ENCODE measurements at regions not wholly inside any gene's neighbourhood (a gene's known extent, or its start where the extent isn't known, plus 50 kb on each side); places are given as distances from the start of the nearest gene placed in this dataset.

GRCh38 chr6:114581293-114581692 is 238.5 kb upstream of the HS3ST5 start:
- no peak for TF ChIP-seq CTCF (IDR thresholded peaks at IDR 0.05; ENCODE audit: insufficient read depth, low read depth, low read length)
- no peak for DNase-seq (ENCODE audit: low read depth)

GRCh38 chr6:114580882-114581281 is 238.1 kb upstream of the HS3ST5 start:
- no peak for DNase-seq (ENCODE audit: low read depth)
- TF ChIP-seq CTCF (IDR thresholded peaks at IDR 0.05; ENCODE audit: insufficient read depth, low read depth, low read length): no peak
- H3K4me3 ChIP-seq (ENCODE audit: low read depth, low read length): no peak overlapping the region

More at GRCh38 chr6:114581293-114581692, 238.5 kb upstream of the HS3ST5 start:
- no peak overlapping the region for H3K4me3 ChIP-seq (ENCODE audit: low read depth, low read length)

- H3K4me3 ChIP-seq (ENCODE audit: low read depth, low read length): no peak overlapping the region
- TF ChIP-seq CTCF (IDR thresholded peaks at IDR 0.05; ENCODE audit: insufficient read depth, low read depth, low read length): no peak
- no peak for DNase-seq (ENCODE audit: low read depth)
Measured at GRCh38 chr6:114579486-114579885, 236.7 kb upstream of the HS3ST5 start.

- TF ChIP-seq CTCF (IDR thresholded peaks at IDR 0.05; ENCODE audit: insufficient read depth, low read depth, low read length): no peak
- DNase-seq (ENCODE audit: low read depth): no peak
- H3K4me3 ChIP-seq (ENCODE audit: low read depth, low read length): no peak overlapping the region
Measured at GRCh38 chr6:114577109-114577508, 234.3 kb upstream of the HS3ST5 start.

- TF ChIP-seq CTCF (IDR thresholded peaks at IDR 0.05; ENCODE audit: insufficient read depth, low read depth, low read length): no peak
- H3K4me3 ChIP-seq (ENCODE audit: low read depth, low read length): no peak overlapping the region
- no peak for DNase-seq (ENCODE audit: low read depth)
Measured at GRCh38 chr6:114576330-114576729, 233.5 kb upstream of the HS3ST5 start.

GRCh38 chr6:114569669-114570068 is 226.8 kb upstream of the HS3ST5 start:
- no peak overlapping the region for H3K4me3 ChIP-seq (ENCODE audit: low read depth, low read length)
- TF ChIP-seq CTCF (IDR thresholded peaks at IDR 0.05; ENCODE audit: insufficient read depth, low read depth, low read length): no peak

GRCh38 chr6:114564302-114564933 is 221.6 kb upstream of the HS3ST5 start:
- no peak overlapping the region for H3K4me3 ChIP-seq (ENCODE audit: low read depth, low read length)
- no peak for DNase-seq (ENCODE audit: low read depth)

More at GRCh38 chr6:114569669-114570068, 226.8 kb upstream of the HS3ST5 start:
- no peak for DNase-seq (ENCODE audit: low read depth)

More at GRCh38 chr6:114564302-114564933, 221.6 kb upstream of the HS3ST5 start:
- no peak for TF ChIP-seq CTCF (IDR thresholded peaks at IDR 0.05; ENCODE audit: insufficient read depth, low read depth, low read length)

Measured in fibroblast of villous mesenchyme (primary cell).